Bone marrow (tissue), 2 donors: ENCODE measurements at regions not wholly inside any gene's neighbourhood (a gene's known extent, or its start where the extent isn't known, plus 50 kb on each side); places are given as distances from the start of the nearest gene placed in this dataset.
"Not testable (repeated sequence)": the region's sequence is repeated elsewhere in the genome, so short reads cannot be mapped to it uniquely, and the experiment has no call there.

Experiments used
- DNase-seq, 2 donors: peaks; one replicate each; lab custom pipeline; 2025; lab: John Stamatoyannopoulos, UW

DNA sequence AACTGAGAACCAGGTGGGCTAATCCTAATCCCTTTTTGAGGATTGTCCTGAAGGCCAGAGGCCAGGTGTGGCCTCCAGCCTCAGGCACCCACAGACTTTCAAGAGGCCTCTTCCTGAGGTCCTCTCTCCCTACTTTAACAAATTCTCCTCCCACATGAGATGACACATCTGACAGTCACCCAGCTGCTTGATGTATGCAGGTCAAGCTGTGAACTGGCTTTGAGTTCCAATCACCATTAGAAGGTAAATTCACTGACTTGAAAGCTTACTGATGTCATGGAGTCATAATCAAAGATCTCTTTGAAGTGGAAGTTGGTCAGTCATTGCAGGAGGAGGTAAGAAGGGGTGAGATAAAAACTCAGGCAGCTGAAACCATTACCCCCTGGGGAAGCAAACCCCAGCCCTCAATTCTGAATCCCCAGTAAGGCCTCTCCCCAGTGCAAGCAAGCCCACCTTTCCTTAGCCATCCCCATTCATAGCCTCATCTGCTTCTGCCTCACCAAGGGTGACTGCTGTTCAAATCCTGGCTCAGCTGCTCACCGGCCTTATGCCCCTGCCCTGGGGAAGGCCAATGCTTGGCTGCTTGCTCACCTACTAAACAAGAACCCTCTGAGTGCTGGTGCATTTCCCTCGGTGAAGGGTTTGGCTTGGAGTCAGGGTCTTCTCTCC lies 196.3 kb downstream of the BCL2L11 start:
- not testable (repeated sequence) for DNase-seq

DNA sequence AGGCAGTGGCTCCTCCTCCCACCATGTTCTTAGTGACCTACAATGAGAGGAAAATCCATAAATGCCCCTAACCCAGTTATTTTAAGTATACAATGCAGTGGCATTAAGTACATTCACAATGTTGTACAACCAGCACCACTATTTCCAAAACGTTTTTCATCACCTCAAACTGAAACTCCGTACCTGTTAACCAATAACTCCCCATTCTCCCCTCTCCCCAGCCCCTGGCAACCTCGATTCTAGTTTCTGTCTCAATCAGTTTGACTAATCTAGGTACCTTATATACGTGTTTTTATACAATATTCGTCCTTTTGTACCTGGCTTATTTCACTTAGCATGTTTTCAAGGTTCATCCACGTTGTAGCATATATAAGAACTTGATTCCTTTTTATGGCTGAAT lies 198.8 kb downstream of the BCL2L11 start:
- DNase-seq: not testable (repeated sequence)

DNA sequence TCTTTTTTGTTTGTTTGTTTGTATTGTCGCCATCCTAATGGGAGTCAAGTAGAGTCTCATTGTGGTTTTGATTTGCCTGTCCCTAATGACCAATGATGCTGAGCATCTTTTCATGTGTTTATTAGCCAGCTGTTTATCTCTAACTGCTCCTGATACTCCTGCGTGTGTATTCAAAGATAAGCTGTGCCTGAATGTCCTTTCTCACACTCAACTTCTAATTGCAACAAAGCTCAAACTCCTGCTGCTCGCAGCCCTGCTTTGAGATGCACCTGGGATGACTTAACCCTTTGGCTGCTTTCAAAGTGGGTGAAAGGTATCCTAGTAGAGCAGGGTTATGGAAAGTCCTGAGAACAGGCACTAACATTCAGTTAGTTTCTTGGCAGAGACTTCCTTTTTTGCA lies 199.6 kb downstream of the BCL2L11 start:
- not testable (repeated sequence) for DNase-seq

DNA sequence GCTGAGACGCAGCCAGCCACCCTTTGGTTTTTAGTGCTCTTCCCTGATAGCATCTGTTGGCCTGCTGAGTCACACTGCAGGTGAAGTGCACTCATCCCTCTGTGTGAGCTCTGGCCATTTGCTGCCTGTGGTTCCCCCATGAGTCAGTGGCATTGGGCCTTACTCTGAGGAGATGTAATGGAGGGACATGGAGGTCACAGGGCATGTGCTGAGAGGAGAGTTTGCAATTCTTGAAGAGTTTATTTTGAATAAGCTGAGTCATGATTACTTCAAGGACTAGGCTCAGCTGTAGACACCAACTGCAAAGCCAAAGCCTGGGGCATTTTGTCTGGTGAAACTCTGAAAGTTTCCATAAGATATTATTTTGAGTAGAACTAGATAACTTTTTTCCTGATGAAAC lies 200.3 kb downstream of the BCL2L11 start:
- DNase-seq: not testable (repeated sequence)

DNA sequence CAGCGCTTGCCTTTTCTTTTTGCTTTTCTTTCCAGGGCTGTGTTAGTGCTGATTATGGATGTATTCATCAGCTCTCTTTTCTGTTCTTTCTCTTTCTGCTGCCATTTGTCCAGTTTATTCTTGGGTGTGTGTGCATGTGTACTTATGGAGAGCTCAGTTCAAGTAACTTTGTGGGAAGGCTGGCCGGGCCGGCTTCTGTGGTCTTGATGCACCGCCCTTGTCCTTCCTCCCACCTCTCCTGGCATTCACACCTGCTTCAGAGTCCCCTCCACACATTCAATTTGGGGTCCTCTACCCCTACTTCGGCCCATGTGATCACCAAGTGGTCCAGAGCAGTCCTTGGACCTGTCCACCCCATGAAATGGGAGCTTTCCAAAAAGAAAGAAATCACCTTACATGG lies 202.7 kb downstream of the BCL2L11 start:
- not testable (repeated sequence) for DNase-seq

DNA sequence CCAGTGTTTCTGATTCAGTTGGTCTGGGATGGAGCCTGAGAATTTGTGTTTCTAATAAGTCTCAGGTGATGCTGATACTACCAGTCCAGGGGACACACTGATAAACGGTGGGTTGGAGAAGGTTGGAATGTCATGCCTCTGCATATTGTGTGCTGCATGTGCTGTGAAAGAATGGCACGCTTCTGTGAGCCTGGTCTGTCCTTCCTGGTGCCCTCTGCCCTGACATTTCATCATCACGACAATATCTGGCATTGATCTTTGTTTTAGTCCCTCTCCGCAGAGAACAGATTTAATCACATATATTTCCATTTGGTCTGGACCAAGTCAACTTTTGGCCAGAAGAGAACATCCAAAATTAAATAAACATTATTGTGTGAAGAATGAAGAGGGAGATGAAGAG lies 207.0 kb downstream of the BCL2L11 start:
- not testable (repeated sequence) for DNase-seq

DNA sequence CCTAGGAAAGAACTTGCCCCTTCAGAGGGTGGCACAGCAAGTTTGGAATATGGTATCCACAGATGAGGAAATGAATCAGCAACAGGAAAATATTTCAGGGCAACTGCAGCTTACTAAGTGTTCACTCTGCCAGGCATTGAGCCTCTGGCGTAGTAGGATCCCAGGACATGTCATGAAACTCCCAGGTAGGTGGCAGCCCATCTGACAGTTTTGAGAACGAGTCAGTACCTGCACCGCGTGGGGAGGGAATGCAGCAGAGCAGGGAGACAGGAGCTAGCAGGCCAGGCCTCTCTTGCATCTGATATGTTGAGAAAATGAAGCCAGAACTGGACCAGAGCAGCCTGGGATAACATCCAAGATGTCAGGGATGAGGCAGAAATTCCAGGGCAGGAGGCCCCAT lies 208.6 kb downstream of the BCL2L11 start:
- DNase-seq: not testable (repeated sequence)

DNA sequence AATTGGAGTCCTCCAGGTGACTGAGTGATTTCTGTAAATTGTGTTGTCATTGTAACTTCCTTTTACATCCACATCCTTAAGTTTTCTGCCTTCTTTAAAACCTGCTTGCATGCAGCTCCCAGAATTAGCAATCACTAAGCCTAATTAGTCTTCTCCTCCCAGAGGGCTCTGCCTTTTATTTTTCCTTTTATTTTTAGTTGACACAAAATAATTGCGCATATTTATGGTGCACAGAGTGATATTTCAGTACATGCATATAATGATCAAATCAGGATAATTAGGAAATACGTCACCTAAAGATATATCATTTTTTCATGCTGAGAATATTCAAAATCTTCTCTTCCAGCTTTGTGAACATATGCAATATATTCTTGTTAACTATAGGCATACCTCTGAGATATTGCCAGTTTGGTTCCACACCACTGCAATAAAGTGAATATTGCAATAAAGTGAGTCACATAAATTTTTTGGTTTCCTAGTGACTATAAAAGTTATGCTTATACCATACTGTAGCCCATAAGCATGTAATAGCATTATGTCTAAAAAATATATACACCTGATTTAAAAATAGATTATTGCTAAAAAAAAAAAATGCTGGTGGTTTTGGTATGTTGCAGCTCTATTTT lies 210.5 kb downstream of the BCL2L11 start:
- DNase-seq: not testable (repeated sequence)

DNA sequence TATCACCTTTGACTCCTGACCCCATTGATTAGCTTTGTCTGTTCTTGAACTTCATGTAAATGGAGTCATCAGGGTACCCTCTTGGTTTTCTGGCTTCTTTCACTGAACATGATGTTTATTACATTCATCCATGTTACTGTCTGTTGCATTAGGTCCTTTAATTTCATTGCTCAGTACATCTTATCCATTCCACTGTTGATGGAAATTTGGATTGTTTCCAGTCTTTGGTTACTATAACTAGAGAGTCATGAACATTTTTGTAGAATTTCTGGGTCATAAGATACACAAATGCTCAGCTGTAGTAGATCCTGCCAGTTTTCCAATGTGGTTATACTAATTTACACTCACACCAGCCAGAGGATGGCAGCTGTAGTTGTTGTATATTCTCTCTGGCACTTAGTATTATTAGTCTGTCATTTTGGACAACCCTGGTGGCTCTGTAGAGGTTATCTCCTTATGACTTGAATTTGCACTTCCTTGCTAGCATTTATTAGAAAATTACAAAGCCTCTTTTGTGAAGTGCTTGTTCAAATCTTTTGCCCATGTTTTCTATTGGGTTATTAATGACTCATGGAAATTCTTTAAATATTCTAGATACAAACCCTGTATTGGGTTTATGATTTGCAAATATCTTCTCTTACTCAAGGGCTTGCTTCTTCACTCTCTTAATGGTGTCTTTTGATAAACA lies 214.7 kb downstream of the BCL2L11 start:
- DNase-seq: not testable (repeated sequence)

DNA sequence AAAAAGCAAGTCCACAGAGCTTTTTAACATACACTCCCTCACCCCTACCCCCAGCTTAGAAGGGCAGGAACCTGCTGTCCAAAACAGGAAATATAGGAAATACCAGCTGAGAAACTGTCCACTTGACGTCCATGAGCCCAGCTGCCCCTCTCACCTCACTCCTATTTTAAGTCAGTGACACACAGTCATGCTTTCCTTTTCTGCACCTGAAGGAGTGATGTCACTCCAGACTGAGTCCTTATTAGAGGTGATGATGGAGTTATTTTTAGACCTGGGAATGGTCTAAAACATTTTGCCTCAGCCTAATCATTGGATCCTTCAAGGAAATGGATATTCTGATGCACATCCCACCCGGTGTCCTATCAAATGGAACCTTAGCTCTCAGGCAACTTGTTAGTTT lies 217.8 kb downstream of the BCL2L11 start:
- not testable (repeated sequence) for DNase-seq

DNA sequence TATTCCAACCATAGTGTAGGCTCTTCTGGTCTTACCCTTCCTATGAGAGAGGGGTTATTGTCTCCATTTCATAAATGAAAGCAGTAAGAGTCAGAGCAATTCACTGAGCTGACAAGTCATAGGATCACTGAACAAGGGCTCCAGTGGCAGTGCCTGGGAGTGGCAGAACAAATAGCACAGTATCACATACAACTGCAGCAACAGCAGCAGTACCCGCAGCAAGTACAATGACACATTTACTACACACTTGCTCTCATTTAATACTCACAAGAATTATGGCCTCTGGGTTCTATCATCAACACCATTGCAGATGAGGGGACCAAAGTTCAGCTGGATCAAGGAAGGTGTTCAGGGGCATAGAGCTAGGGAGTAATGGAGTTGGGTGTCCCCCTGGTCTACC lies 218.8 kb downstream of the BCL2L11 start:
- DNase-seq: not testable (repeated sequence)

DNA sequence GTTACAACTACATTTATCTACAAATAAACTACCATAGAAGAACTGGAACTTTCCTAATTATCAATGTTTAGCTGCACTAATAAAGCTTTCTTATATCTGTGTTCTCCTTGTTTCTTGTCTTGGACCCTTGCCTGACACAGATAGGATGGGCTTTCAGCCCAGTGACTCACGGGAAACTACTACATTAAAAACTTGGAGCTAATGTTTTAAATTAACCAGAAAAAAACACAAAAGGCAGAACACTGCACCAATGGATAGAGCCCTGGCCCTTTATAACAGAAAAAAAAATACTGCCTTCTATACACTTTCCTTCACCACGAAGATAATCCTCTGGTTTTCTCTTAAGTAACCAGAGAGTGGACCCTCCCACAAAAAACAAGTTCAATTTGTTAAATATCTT lies 223.9 kb downstream of the BCL2L11 start:
- not testable (repeated sequence) for DNase-seq

DNA sequence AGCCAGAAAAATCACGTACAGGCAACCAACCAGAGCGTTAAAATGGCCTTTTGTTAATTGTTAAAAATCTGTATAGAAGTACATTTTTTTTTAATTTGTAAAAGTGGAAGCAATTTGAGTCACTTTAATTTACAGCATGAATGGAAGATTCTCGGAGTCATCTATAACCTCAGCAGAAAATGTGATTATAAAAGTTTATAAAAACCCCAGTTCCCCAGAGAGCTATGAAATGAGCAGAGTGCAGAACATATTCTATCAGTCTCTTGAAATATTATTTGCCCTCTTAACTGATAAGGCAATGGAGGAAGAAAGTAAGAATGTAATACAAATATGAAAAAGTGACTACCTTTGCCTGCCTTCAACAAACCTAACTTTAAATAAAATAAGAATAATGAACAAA lies 224.7 kb downstream of the BCL2L11 start:
- DNase-seq: not testable (repeated sequence)

DNA sequence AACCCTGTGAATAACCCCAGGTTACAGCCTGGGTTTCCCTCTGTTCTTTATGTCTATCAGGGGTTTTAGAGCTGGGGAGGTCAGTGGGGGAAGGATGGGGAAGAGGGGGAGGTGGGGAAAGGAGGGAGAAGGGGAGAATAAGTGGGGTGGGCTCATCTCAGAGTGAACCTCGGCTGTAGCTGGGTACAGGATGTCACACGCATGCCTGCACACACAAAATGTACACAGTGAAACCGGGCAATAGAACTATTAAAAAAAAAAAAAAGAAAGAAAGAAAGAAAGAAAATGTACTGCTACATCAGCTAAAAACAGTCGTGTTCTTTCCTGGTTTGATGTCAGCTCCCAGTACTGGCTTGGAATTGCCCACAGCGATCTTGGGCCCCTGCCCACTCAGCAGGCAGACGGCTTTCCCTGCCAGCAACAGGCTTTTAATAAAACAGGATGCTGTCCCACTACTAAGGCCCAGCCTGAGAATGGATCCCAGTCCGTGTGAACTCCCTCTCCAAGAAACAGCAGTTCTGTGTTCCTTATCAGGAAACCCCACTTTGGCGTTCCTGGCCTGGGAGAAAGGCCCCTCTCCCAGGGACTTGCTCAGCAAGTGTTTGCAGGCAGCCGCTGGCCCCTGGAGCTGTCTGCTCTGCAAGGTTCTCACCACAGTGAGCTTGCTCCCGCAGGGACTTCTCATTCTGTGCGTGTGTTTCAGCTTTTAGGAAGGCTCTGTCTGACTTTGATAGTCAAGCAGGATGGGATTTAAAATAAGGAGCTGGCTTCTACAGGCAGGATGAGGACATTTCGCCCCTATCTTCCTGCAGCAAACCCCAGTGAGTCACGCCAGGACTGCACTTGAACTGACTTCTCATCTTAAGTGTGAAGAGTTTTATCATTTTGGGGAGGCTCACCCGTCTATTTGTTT lies 225.6 kb downstream of the BCL2L11 start:
- DNase-seq: not testable (repeated sequence)

DNA sequence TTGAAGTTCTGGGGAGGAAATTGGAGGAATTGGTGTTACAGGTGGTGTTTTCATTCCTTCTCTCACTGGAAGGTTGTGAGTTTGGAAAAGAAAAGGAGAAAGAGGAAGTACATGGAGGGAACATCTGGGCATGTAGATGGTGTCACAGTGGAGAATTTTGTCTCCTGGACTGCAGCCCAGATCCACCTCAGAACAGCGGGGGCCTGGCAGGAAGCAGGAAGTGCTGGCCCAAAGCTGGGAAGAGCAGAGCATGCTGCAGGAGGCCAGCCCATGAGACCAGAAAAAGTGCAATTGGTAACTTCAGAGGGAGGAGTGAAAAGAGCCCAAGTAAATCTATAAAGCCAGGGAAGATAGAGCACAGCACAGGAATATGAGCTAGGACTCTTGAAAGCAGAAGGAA lies 227.0 kb downstream of the BCL2L11 start:
- DNase-seq: not testable (repeated sequence)

DNA sequence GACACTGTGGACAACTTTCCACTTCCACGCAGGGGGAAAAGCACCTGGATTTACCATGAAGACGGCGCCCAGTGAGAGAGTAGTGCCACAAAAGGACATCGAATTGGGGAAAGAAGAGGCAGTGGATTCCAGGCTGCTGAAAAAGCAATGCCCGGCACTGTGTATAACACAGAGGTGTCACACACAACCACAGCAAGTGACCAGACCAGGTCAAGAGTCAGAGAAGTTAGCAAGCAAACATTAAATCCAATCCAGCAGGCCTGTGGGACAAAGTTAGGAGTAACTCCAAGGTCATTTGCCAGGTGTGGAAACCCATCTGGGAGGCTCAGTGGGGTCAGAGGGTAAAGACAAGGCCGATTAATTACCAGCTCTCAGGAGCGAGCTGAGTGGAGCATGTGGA lies 227.6 kb downstream of the BCL2L11 start:
- not testable (repeated sequence) for DNase-seq

DNA sequence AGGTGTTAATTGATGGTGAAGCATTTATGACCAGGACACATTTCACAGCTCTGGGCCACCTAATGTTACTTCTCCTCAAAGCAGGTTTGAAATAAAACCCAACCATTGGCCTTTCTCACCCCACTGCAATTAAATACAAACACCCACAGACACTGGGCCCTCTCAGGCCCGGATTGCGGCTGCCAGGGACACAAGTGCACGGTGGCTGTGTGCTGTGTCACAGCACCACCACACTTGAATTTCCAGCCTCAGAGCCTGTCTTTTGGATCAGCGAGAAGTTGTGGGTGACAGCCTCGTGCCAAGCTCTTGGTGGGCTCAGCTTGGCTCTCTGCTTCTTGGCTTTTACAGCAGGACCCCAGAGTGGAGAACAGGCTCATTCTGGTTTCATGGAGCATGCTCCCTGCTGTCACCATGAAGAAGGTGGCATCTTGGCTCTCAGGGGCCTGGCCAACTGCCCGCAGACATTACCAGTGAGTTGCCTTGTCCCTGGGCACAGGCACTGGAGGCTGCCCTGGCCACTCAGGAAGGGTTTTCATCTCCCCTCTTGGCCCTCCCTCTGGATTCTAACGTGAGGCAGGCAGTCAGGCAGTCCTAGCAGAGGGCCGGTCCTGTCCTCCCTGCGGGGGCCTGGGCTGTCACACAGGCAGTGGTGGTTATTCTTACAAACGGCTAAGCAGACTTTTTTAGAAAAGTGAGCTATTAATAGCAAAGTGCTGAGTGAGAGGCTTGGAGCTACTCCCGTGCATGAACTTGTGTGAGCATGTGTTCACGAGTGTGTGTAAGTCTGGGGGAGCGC lies 234.5 kb downstream of the BCL2L11 start:
- not testable (repeated sequence) for DNase-seq

DNA sequence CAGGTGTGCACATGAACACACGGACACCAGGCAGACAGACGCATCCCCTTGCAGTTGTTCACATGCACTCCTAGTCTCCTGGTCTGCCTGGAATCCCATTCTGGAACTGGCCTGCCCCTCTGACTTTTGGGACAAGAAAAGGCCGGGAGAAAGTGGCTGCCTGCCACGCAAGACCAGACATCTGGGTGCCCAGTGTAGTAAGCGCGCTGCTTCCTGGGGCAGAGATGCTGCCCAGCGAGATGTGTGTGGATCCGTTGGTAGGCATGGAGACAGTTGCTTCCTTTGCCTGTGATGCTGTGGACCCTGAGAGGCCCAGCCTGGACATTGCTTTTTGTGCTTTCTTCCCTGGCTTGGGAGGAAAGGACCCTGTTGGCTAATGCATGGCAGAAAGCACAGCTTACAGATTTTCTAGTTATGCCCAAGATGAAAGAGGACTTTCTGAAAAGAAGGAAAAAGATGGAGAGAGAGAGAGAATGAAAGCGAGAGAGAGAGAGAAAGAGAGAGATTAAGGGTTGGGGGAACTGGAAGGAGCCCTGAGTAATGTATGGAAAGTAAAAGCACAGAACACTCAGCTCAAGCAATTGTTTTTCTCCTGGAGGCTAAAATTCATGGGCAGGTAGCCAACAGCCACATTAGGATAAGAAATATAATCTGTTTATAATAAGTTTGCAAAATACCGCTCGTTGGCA lies 235.3 kb downstream of the BCL2L11 start:
- DNase-seq: not testable (repeated sequence)

DNA sequence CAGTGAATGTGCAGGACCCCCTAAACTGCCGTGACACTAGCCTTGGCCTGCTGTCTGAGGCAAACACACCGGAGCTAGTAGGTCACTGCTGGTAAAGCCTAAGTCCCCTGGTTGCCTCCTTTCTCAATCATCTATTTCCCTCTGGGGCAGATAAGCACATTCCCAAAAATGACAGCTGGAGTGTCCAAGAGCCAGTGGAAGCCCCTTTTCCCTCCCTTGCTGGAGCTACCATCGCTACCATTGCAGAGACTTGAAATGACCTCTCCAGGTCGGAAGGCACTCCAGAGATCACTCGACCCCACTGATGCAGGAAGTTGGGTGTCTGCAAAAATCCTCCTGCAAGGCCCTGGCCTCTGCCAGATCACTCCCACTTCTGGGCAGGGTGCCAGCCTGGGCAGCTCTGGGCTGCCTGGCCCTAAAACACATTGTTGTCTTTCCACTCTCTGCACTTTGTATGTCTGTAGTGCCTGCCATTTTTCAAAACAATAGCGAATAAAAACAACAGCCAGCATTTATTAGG lies 235.9 kb downstream of the BCL2L11 start:
- DNase-seq: not testable (repeated sequence)

DNA sequence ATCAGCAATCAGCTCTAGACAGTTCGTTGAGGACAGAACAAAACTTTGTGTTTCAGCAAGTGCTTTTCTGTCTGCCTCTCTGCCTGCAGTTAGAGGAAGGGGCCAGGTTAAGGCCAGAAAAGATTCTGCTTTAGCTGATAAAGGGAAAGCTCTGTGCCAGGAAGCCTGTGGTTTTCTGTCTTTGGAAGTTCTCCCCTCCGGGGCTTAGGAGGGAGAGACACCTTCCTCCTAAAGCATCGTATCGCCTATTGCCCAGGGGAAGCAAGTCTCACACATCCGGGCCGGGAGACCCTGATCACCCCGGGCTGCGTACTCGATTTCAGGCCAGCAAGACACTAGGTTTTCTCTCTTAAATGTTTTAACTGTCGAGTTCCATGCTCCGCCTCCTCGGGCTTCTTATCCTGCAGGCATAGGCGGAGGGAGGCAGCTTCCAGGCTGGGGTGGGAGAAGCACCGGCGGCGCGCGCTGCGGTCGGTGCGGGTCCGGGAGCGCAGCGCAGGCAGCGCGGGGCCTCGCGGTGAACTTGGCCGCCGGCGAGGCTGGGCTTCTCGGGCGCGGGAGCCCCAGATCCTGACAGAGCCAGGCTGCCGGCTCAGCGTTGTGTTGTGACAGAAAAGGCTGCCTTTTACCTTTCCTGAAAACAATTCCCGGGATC lies 245.4 kb downstream of the BCL2L11 start:
- DNase-seq: not testable (repeated sequence)
